Upper lobe of right lung (tissue), 1 donor: ENCODE measurements at regions not wholly inside any gene's neighbourhood (a gene's known extent, or its start where the extent isn't known, plus 50 kb on each side); places are given as distances from the start of the nearest gene placed in this dataset.

ENCODE experiments used
- ATAC-seq: fragments of 200-7000 bp; cut with Tn5 transposase; one replicate; pipeline ENCODE4 v1.9.1; 2020; ENCODE audit warnings: mild to moderate bottlenecking, moderate library complexity
- DNase-seq: peaks from one replicate; pipeline ENCODE4 v3.0.0-alpha.2; 2020
- H3K27ac ChIP-seq: fragments of 200-600 bp; one replicate; pipeline ENCODE4 v1.8.0; 2022
- H3K27me3 ChIP-seq: fragments of 200-600 bp; one replicate; pipeline ENCODE4 v1.8.0; 2022; ENCODE audit warnings: mild to moderate bottlenecking
- H3K36me3 ChIP-seq: fragments of 200-600 bp; one replicate; pipeline ENCODE4 v1.8.0; 2022
- H3K4me1 ChIP-seq: fragments of 200-600 bp; one replicate; pipeline ENCODE4 v1.8.0; 2022
- H3K4me3 ChIP-seq: fragments of 200-600 bp; one replicate; pipeline ENCODE4 v1.8.0; 2022; ENCODE audit warnings: mild to moderate bottlenecking
- H3K9me3 ChIP-seq: fragments of 200-600 bp; one replicate; pipeline ENCODE4 v1.8.0; 2022
- intact Hi-C: fragments of 100-400 bp; cut with DNase I; formaldehyde crosslinking; loops from one replicate; pipeline ENCODE4 v1.11.0; 2022
- TF ChIP-seq, protein P1 (sequence below): fragments of 200-600 bp; IDR thresholded peaks from one replicate; pipeline ENCODE4 v1.8.0; 2022; ENCODE audit warnings: antibody characterized with exemption
- donor health status: DM: no; HTN: yes; CAD: no; lungs with severe emphysema.

DNA sequence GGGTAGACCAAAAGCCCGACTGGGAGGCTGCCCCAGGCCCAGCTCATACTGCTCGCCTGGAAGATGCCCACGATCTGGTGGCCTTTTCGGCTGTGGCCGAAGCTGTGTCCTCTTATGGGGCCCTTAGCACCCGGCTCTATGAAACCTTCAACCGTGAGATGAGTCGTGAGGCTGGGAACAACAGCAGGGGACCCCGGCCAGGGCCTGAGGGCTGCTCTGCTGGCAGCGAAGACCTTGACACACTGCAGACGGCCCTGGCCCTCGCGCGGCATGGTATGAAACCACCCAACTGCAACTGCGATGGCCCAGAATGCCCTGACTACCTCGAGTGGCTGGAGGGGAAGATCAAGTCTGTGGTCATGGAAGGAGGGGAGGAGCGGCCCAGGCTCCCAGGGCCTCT lies 61.7 kb downstream of the TET3 start:
- Histone ChIP-seq H3K4me1 (no peaks in the 10 kb centered on the region), H3K36me3 (peaks cover 13% of the 10 kb centered on the region), H3K27ac (no peak overlapping the region), H3K27me3 (no peaks in the 10 kb centered on the region), H3K4me3 (no peak overlapping the region), H3K9me3 (no peaks in the 10 kb centered on the region)
- TF ChIP-seq, protein P1, sequence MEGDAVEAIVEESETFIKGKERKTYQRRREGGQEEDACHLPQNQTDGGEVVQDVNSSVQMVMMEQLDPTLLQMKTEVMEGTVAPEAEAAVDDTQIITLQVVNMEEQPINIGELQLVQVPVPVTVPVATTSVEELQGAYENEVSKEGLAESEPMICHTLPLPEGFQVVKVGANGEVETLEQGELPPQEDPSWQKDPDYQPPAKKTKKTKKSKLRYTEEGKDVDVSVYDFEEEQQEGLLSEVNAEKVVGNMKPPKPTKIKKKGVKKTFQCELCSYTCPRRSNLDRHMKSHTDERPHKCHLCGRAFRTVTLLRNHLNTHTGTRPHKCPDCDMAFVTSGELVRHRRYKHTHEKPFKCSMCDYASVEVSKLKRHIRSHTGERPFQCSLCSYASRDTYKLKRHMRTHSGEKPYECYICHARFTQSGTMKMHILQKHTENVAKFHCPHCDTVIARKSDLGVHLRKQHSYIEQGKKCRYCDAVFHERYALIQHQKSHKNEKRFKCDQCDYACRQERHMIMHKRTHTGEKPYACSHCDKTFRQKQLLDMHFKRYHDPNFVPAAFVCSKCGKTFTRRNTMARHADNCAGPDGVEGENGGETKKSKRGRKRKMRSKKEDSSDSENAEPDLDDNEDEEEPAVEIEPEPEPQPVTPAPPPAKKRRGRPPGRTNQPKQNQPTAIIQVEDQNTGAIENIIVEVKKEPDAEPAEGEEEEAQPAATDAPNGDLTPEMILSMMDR = no peak
- intact Hi-C loops = no loop called here
- DNase-seq = no peak
- ATAC-seq = no peak

- Histone ChIP-seq H3K27me3 (no peaks in the 10 kb centered on the region), H3K9me3 (no peaks in the 10 kb centered on the region), H3K4me3 (no peak overlapping the region), H3K27ac (no peak overlapping the region), H3K36me3 (peaks cover 13% of the 10 kb centered on the region), H3K4me1 (no peaks in the 10 kb centered on the region)
- no peak for ATAC-seq
- TF ChIP-seq, protein P1 = no peak
- DNase-seq = no peak
- intact Hi-C loops = no loop called here
Observed at GRCh38 chr2:74047152-74047551, 62.4 kb downstream of the TET3 start.

DNA sequence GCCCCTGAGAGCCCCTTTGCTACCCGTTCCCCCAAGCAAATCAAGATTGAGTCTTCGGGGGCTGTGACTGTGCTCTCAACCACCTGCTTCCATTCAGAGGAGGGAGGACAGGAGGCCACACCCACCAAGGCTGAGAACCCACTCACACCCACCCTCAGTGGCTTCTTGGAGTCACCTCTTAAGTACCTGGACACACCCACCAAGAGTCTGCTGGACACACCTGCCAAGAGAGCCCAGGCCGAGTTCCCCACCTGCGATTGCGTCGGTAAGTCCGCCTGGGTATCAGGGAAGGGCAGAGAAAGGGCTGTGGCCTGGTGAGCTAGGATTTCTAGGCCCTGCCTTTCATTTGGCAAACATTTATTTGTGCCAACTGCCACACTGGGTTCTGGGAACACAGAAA lies 63.4 kb downstream of the TET3 start:
- TF ChIP-seq, protein P1 = no peak
- Histone ChIP-seq H3K36me3 (peaks cover 13% of the 10 kb centered on the region), H3K27ac (no peak overlapping the region), H3K4me3 (no peak overlapping the region), H3K27me3 (no peaks in the 10 kb centered on the region), H3K9me3 (no peaks in the 10 kb centered on the region), H3K4me1 (peaks cover 3% of the 10 kb centered on the region)
- intact Hi-C loops = no loop called here
- ATAC-seq (peak; percentile 12), DNase-seq (no peak)

DNA sequence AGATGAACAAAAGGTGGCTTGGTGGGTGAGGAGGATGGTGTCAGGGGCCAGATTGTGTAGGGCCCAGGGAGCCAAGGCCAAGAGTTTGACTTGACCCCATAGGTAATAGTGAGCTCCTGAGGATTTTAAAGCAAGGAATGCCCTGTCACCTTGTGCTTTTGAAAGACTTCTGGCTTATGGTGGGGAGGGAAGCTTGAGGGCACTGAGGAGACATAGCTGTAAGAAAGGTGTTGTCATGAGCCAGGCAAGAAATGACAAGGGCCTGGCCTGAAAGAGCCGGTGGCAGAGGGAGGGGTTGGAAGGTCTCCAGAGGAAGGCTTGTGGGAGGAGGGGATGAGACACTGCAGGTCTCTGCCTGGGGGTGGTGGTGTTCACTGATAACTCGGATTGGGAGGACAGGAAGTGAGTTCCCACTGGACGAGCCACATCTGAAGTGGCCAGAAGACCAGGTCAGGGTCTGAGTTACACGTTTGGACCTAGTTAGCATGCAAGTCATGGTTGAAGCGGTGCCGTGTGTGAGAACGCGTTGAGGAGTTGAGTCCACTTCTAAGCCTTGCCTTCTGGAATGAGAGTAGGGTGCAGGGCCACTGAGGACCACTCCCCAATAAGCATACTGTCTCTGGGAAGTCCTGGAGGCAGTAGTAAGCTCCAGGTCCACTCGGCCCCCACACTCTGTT lies 64.3 kb downstream of the TET3 start:
- Histone ChIP-seq H3K9me3 (no peaks in the 10 kb centered on the region), H3K4me1 (peaks cover 3% of the 10 kb centered on the region), H3K4me3 (no peak overlapping the region), H3K36me3 (peaks cover 13% of the 10 kb centered on the region), H3K27me3 (no peaks in the 10 kb centered on the region), H3K27ac (no peak overlapping the region)
- DNase-seq (no peak), ATAC-seq (no peak)
- intact Hi-C loops = no loop called here
- TF ChIP-seq, protein P1 = no peak

- no peak overlapping the region for H3K4me3 ChIP-seq
- intact Hi-C loops = no loop called here
- no peak overlapping the region for H3K27ac ChIP-seq
- H3K4me1 ChIP-seq = peaks cover 3% of the 10 kb centered on the region
- DNase-seq = no peak
- TF ChIP-seq, protein P1 = no peak
- H3K9me3 ChIP-seq = no peaks in the 10 kb centered on the region
- ATAC-seq = no peak
- no peaks in the 10 kb centered on the region for H3K27me3 ChIP-seq
- H3K36me3 ChIP-seq = peaks cover 13% of the 10 kb centered on the region
Observed at GRCh38 chr2:74050151-74050550, 65.4 kb downstream of the TET3 start.

DNA sequence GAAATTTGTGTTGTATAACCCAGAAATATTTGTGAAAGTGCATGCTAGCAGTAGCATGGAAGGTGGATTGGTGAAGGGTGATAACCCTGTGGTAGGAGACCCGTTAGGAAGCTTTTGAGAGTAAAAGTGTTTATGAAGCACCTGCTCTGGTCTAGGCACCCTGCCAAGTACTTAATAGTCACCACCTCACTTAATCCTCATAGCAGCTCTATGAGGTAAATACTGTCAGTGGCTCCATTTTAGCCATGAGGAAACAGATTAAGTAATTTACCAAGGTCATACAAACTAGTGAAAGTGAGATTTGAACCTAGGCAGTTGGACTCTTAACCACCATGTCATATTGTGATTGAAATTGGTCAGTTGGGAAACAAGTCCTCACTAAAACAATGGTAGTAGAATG lies 66.8 kb downstream of the TET3 start:
- TF ChIP-seq, protein P1 = no peak
- ATAC-seq (no peak), DNase-seq (no peak)
- Histone ChIP-seq H3K36me3 (peaks cover 9% of the 10 kb centered on the region), H3K4me1 (peaks cover 3% of the 10 kb centered on the region), H3K9me3 (no peaks in the 10 kb centered on the region), H3K27me3 (no peaks in the 10 kb centered on the region), H3K4me3 (no peak overlapping the region), H3K27ac (no peak overlapping the region)
- intact Hi-C loops = no loop called here
